SU-DHL-6 (cell line): ENCODE measurements at regions not wholly inside any gene's neighbourhood (a gene's known extent, or its start where the extent isn't known, plus 50 kb on each side); places are given as distances from the start of the nearest gene placed in this dataset.

Experiments
- H2AFZ ChIP-seq: fragments of 200-600 bp; sonication (generic); 2 replicates; pipeline ENCODE4 v1.6.1; 2014; ENCODE audit warnings: low read depth, mild to moderate bottlenecking, moderate library complexity, mixed read lengths, antibody characterized with exemption, low read length; ENCODE audit not compliant: severe bottlenecking
- H3F3A ChIP-seq: fragments of 200-600 bp; shearing (Covaris generic); 2 replicates; pipeline ENCODE4 v1.6.0; 2016; ENCODE audit warnings: antibody characterized with exemption, mild to moderate bottlenecking; ENCODE audit not compliant: insufficient read depth
- H3K27ac ChIP-seq: fragments of 200-600 bp; sonication (generic); 2 replicates; pipeline ENCODE4 v1.5.1; 2016; ENCODE audit warnings: low read depth, mild to moderate bottlenecking, low read length, moderate library complexity, mixed read lengths
- H3K27me3 ChIP-seq: fragments of 200-600 bp; sonication (generic), shearing (Covaris generic); 2 replicates; pipeline ENCODE4 v1.6.0; 2014; ENCODE audit warnings: mild to moderate bottlenecking, low read length
- H3K36me3 ChIP-seq: fragments of 200-600 bp; sonication (generic); 2 replicates; pipeline ENCODE4 v1.6.1; 2014; ENCODE audit warnings: mild to moderate bottlenecking, low read length, mixed read lengths
- H3K4me2 ChIP-seq: fragments of 300-600, 200-600 bp; shearing (Covaris generic), sonication (generic); 2 replicates; pipeline ENCODE4 v1.6.0; 2014; ENCODE audit warnings: low read length, low read depth, mild to moderate bottlenecking; ENCODE audit not compliant: poor library complexity, severe bottlenecking
- H3K4me3 ChIP-seq: fragments of 200-600 bp; sonication (generic); 2 replicates; pipeline ENCODE4 v1.5.1; 2014; ENCODE audit warnings: antibody characterized with exemption, low read length, mild to moderate bottlenecking, mixed read lengths; ENCODE audit not compliant: insufficient read depth, poor library complexity, severe bottlenecking
- H3K79me2 ChIP-seq: fragments of 200-600 bp; sonication (generic); 2 replicates; pipeline ENCODE4 v1.6.1; 2014; ENCODE audit warnings: mild to moderate bottlenecking, low read length, moderate library complexity; ENCODE audit not compliant: insufficient read depth
- H3K9ac ChIP-seq: fragments of 200-600 bp; sonication (generic); 2 replicates; pipeline ENCODE4 v1.7.0; 2014; ENCODE audit warnings: mild to moderate bottlenecking, low read length
- H3K9me2 ChIP-seq: fragments of 200-600 bp; sonication (generic); replicated peaks from 2 replicates; pipeline ENCODE4 v1.6.1; 2014; ENCODE audit warnings: low read length; ENCODE audit not compliant: insufficient read depth
- H3K9me3 ChIP-seq: fragments of 200-600 bp; sonication (generic); 2 replicates; pipeline ENCODE4 v1.6.1; 2014; ENCODE audit warnings: low read length, mixed read lengths; ENCODE audit not compliant: insufficient read depth
- H4K20me1 ChIP-seq: fragments of 200-600 bp; sonication (generic); 2 replicates; pipeline ENCODE4 v1.6.1; 2014; ENCODE audit warnings: low read depth, mild to moderate bottlenecking, antibody characterized with exemption, low read length, moderate library complexity, mixed read lengths
- EZH2phosphoT487 ChIP-seq: fragments of 200-600 bp; sonication (generic), shearing (Covaris generic); conservative IDR thresholded peaks from 2 replicates; pipeline ENCODE4 v1.6.1; 2018; ENCODE audit warnings: mild to moderate bottlenecking, antibody characterized with exemption, low read length, moderate library complexity, mixed read lengths
- TF ChIP-seq, protein P1 (sequence below): fragments of 200-600 bp; sonication (generic); IDR thresholded peaks from one replicate; pipeline ENCODE4 v1.5.1; 2017; ENCODE audit warnings: antibody characterized with exemption, mild to moderate bottlenecking, low read length, moderate library complexity; ENCODE audit not compliant: insufficient read depth, poor library complexity, severe bottlenecking

DNA sequence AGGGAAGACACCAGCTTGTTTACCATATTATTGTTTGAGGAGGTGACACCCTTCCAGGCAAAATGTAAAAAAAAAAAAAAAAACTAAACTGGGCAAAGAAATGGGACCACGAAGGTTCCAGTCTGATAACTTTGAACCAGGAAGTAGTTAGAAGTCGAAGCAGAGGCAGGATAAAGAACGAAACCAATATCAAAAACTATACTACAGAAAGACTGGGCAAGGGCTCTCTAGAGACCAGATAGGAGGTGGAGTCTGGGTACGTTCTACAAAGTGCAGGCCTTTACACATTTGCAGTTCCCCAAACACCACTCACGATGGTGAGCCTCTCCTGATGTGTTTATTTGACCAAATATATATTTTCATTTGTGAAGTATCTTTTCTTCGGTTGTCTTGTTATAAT, 125.7 kb upstream of the CDK1 start:
- no peaks in the 10 kb centered on the region for H3K36me3 ChIP-seq
- TF ChIP-seq EZH2phosphoT487: no peak
- TF ChIP-seq, protein P1, sequence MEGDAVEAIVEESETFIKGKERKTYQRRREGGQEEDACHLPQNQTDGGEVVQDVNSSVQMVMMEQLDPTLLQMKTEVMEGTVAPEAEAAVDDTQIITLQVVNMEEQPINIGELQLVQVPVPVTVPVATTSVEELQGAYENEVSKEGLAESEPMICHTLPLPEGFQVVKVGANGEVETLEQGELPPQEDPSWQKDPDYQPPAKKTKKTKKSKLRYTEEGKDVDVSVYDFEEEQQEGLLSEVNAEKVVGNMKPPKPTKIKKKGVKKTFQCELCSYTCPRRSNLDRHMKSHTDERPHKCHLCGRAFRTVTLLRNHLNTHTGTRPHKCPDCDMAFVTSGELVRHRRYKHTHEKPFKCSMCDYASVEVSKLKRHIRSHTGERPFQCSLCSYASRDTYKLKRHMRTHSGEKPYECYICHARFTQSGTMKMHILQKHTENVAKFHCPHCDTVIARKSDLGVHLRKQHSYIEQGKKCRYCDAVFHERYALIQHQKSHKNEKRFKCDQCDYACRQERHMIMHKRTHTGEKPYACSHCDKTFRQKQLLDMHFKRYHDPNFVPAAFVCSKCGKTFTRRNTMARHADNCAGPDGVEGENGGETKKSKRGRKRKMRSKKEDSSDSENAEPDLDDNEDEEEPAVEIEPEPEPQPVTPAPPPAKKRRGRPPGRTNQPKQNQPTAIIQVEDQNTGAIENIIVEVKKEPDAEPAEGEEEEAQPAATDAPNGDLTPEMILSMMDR: no peak
- no peak overlapping the region for H3K27ac ChIP-seq
- no peaks in the 10 kb centered on the region for H3F3A ChIP-seq
- H3K4me3 ChIP-seq: no peak overlapping the region
- no peak overlapping the region for H3K4me2 ChIP-seq
- no peak overlapping the region for H2AFZ ChIP-seq
- no peak overlapping the region for H3K9ac ChIP-seq
- H3K9me2 ChIP-seq: no peaks in the 10 kb centered on the region
- no peaks in the 10 kb centered on the region for H4K20me1 ChIP-seq
- no peaks in the 10 kb centered on the region for H3K79me2 ChIP-seq
- H3K9me3 ChIP-seq: no peaks in the 10 kb centered on the region
- H3K27me3 ChIP-seq: no peaks in the 10 kb centered on the region

DNA sequence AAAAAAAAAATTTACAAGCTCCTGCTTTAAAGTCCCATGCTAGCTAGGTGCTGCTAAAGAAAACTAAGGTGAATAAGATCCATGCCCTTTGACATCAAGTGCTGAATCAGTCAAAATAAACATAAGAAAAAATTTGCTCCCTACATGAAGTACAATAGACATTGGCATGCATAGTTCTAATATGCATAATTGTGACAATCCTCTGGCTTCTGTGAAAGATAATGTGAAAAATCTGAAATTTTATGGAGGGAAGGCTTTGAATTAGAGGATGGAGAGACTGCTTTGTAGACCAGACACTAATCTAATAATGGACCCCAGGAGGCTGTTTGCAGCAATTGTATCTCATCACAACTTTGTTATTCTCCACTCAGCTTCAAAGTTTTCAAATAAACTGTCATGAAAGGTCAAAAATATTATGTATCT, 127.9 kb upstream of the CDK1 start:
- H4K20me1 ChIP-seq: no peaks in the 10 kb centered on the region
- H3K9me3 ChIP-seq: no peaks in the 10 kb centered on the region
- H3K9ac ChIP-seq: no peak overlapping the region
- no peaks in the 10 kb centered on the region for H3K36me3 ChIP-seq
- H3K4me2 ChIP-seq: no peak overlapping the region
- no peaks in the 10 kb centered on the region for H3K79me2 ChIP-seq
- no peaks in the 10 kb centered on the region for H3K9me2 ChIP-seq
- no peaks in the 10 kb centered on the region for H3F3A ChIP-seq
- H3K4me3 ChIP-seq: no peak overlapping the region
- no peak overlapping the region for H3K27ac ChIP-seq
- no peak for TF ChIP-seq EZH2phosphoT487
- TF ChIP-seq, protein P1: no peak
- no peaks in the 10 kb centered on the region for H3K27me3 ChIP-seq
- no peak overlapping the region for H2AFZ ChIP-seq

DNA sequence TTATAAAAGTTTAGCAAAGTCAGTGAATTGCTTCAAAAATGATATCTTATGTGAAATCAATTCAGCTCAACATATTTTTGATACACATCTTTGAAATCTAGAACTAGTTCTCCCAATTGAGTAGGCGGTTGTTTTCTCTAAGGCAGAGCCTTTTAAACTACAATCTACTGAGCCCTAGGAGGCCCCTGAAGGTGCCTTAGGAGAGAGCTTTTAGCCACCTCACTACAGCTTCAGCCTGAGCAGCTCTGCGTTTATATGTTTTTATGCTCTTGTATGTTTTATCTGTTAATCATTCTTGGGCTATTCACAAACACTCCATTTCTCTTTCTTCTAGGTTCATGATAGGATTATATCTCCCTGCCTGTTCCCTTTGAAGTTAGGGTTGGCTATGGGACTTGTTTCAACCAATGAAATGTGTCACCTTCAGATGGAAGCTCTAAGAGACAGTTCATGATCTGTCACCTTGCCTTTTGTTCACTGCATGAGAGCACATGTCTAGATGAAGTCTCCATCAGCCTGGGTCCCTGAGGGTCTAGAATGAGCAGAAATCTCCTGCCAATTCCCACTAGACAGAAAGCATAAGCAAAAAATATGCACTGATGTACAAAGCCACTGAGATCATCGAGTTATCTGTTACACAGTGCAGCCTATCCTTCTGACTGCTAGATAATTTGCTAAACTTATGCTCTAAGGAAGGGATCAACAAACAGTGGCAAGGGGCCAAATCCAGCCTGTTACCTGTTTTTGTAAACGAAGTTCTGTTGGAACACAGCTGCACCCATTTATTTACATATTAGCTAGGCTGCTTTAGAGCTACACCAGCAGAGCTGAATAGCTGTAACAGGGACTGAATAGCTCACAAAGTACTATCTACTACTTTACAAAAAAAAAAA, 128.5 kb upstream of the CDK1 start:
- H3K36me3 ChIP-seq: no peaks in the 10 kb centered on the region
- H3K79me2 ChIP-seq: no peaks in the 10 kb centered on the region
- H3K27ac ChIP-seq: no peak overlapping the region
- H4K20me1 ChIP-seq: no peaks in the 10 kb centered on the region
- no peaks in the 10 kb centered on the region for H3K27me3 ChIP-seq
- H3K9me2 ChIP-seq: no peaks in the 10 kb centered on the region
- no peak overlapping the region for H2AFZ ChIP-seq
- no peaks in the 10 kb centered on the region for H3K9me3 ChIP-seq
- TF ChIP-seq, protein P1: no peak
- no peak for TF ChIP-seq EZH2phosphoT487
- H3K4me2 ChIP-seq: no peak overlapping the region
- no peak overlapping the region for H3K9ac ChIP-seq
- H3F3A ChIP-seq: no peaks in the 10 kb centered on the region
- no peak overlapping the region for H3K4me3 ChIP-seq
